HL-60 (cell line): ENCODE measurements at regions not wholly inside any gene's neighbourhood (a gene's known extent, or its start where the extent isn't known, plus 50 kb on each side); places are given as distances from the start of the nearest gene placed in this dataset.

Experiments
- DNase-seq, 2 experiments: peaks; one replicate each; pipeline ENCODE4 v3.0.0-alpha.2; 2010 to 2020; ENCODE audit warnings: low read depth in 1 of 2, low spot score in 1 of 2
- H3K27ac ChIP-seq: fragments of 250-450 bp; sonication (Bioruptor Pico); replicated peaks from 2 replicates; pipeline ENCODE4 v1.5.1; 2020; ENCODE audit warnings: mild to moderate bottlenecking, moderate library complexity
- H3K27me3 ChIP-seq: fragments of 250-450 bp; sonication (Bioruptor Pico); 2 replicates; pipeline ENCODE4 v1.5.1; 2021; ENCODE audit warnings: mild to moderate bottlenecking, moderate library complexity; ENCODE audit not compliant: insufficient read depth, poor library complexity, severe bottlenecking
- H3K4me3 ChIP-seq: replicated peaks from 2 replicates; pipeline ENCODE4 v1.5.1; 2011; ENCODE audit warnings: mild to moderate bottlenecking, control low read depth, low read length; ENCODE audit not compliant: insufficient read depth
- GABPA ChIP-seq: IDR thresholded peaks from 2 replicates; pipeline ENCODE4 v1.6.1; 2012; ENCODE audit warnings: low read depth
- POLR2AphosphoS5 ChIP-seq: IDR thresholded peaks from 2 replicates; pipeline ENCODE4 v1.6.1; 2012; ENCODE audit warnings: low read depth
- SPI1 ChIP-seq: IDR thresholded peaks from 2 replicates; pipeline ENCODE4 v1.6.1; 2012; ENCODE audit warnings: low read depth, mild to moderate bottlenecking, borderline replicate concordance
- TF ChIP-seq, protein P1 (sequence below): IDR thresholded peaks from 2 replicates; pipeline ENCODE4 v1.6.1; 2012; ENCODE audit warnings: low read depth; ENCODE audit not compliant: insufficient replicate concordance
- TF ChIP-seq, protein P2 (sequence below): IDR thresholded peaks from one replicate; pipeline ENCODE4 v1.5.1; 2011; ENCODE audit warnings: low read length, control low read depth, inconsistent platforms; ENCODE audit not compliant: insufficient read depth

DNA sequence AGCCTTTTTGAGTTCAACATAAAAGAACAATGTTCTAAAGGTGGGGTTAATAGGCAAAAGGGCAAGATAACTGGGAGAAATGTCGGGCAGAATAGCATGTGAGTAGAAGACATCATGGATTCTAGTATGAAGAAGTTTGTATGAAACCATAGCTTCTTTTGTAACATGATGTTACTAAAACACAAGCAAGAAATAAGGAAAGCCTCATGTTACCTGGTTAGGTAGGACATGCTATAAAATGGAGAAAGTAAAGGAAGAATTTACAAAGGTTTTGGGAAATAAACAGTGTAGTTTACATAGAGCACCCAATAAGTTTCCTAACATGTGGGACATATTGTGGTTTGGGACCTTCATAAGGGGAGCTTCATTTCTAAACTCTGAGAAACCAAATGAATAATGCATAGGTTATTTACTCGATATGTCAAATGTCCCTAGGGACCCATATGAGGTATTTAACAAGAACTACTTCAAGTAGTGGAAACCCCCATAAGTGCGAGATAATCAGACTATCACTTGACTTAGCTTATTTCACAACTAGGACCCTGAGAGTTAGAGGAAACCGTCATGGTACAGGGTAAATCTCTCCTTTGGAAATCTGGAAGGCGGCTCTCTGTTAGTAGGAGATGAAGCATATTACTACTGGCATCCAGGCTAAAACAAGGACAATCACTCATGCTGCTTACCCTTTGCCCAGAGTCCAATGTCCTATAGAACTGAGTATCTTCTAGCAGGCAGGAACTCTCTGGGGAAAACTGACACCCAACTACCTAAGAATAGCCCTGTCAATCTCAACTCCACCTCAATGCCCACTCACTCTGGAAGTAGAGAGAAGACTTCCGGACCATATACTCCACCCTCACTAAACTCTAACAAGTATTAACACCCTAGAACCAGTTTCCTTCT, 57.5 kb downstream of the ILRUN start:
- Histone ChIP-seq H3K27me3 (no peaks in the 10 kb centered on the region), H3K27ac (no peak overlapping the region), H3K4me3 (no peak overlapping the region)
- TF ChIP-seq SPI1 (no peak), GABPA (no peak), POLR2AphosphoS5 (no peak)
- TF ChIP-seq, protein P1, sequence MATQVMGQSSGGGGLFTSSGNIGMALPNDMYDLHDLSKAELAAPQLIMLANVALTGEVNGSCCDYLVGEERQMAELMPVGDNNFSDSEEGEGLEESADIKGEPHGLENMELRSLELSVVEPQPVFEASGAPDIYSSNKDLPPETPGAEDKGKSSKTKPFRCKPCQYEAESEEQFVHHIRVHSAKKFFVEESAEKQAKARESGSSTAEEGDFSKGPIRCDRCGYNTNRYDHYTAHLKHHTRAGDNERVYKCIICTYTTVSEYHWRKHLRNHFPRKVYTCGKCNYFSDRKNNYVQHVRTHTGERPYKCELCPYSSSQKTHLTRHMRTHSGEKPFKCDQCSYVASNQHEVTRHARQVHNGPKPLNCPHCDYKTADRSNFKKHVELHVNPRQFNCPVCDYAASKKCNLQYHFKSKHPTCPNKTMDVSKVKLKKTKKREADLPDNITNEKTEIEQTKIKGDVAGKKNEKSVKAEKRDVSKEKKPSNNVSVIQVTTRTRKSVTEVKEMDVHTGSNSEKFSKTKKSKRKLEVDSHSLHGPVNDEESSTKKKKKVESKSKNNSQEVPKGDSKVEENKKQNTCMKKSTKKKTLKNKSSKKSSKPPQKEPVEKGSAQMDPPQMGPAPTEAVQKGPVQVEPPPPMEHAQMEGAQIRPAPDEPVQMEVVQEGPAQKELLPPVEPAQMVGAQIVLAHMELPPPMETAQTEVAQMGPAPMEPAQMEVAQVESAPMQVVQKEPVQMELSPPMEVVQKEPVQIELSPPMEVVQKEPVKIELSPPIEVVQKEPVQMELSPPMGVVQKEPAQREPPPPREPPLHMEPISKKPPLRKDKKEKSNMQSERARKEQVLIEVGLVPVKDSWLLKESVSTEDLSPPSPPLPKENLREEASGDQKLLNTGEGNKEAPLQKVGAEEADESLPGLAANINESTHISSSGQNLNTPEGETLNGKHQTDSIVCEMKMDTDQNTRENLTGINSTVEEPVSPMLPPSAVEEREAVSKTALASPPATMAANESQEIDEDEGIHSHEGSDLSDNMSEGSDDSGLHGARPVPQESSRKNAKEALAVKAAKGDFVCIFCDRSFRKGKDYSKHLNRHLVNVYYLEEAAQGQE, result no peak
- TF ChIP-seq, protein P2, sequence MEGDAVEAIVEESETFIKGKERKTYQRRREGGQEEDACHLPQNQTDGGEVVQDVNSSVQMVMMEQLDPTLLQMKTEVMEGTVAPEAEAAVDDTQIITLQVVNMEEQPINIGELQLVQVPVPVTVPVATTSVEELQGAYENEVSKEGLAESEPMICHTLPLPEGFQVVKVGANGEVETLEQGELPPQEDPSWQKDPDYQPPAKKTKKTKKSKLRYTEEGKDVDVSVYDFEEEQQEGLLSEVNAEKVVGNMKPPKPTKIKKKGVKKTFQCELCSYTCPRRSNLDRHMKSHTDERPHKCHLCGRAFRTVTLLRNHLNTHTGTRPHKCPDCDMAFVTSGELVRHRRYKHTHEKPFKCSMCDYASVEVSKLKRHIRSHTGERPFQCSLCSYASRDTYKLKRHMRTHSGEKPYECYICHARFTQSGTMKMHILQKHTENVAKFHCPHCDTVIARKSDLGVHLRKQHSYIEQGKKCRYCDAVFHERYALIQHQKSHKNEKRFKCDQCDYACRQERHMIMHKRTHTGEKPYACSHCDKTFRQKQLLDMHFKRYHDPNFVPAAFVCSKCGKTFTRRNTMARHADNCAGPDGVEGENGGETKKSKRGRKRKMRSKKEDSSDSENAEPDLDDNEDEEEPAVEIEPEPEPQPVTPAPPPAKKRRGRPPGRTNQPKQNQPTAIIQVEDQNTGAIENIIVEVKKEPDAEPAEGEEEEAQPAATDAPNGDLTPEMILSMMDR, result no peak
- DNase-seq, result no peak

DNA sequence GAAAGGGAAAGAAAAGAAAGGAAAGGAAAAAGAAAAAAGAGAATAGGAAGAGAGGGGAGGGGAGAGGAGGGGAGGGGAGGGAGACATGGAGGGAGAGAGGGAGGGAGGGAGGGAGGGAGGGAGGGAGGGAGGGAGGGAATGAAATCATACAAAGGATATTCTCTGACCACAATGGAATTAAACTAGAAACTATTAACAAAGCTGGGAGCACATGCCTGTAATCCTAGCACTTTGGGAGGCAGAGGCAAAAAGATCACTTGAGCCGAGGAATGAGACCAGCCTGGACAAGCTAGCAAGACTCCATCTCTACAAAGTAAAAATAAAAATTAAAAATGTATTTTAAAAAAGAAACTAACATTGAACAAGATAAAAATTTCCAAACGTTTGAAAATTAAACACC, 62.8 kb downstream of the ILRUN start:
- Histone ChIP-seq H3K27me3 (no peaks in the 10 kb centered on the region), H3K27ac (no peak overlapping the region), H3K4me3 (no peak overlapping the region)
- TF ChIP-seq, protein P1, result no peak
- no peak for DNase-seq

DNA sequence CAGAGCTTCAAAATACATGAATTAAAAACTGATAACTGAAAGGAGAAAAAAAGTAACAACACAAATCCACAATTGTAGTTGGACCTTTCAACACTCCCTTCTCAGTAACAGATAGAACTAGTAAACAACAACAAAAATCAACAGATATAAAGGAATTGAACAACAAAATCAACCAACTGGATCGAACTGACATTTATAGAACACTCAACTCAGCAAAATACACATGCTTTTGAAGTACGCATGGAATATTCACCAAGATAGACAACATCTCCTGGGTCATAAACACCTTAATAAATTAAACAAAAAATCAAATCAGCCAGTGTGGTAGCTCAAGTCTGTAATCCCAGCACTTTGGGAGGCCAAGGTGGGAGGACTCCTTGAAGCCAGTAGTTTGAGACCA, 63.3 kb downstream of the ILRUN start:
- DNase-seq, result no peak
- no peak overlapping the region for H3K27ac ChIP-seq
- H3K27me3 ChIP-seq, result no peaks in the 10 kb centered on the region
- H3K4me3 ChIP-seq, result no peak overlapping the region
- TF ChIP-seq, protein P2, result no peak
- TF ChIP-seq POLR2AphosphoS5 (no peak), SPI1 (no peak), GABPA (no peak)
- TF ChIP-seq, protein P1, result no peak
